ENCODE measurements at regions not wholly inside any gene's neighbourhood (a gene's known extent, or its start where the extent isn't known, plus 50 kb on each side); places are given as distances from the start of the nearest gene placed in this dataset.

GRCh38 chr1:201637282-201638079 lies 98.6 kb downstream of the NAV1 start:
- Histone ChIP-seq H2BK15ac (ENCODE audit: low read length) (no peak overlapping the region), H3K23me2 (ENCODE audit: low read depth, low read length) (no peaks in the 10 kb centered on the region), H3K14ac (ENCODE audit: insufficient read length) (no peak overlapping the region), H3K27ac (ENCODE audit: low read depth, low read length) (no peak overlapping the region), H3K36me3 (ENCODE audit: control insufficient read depth in 2 of 4, insufficient read depth in 4 of 4, low read length in 3 of 4) (no peaks in the 10 kb centered on the region), H2BK20ac (ENCODE audit: low read length) (no peak overlapping the region), H3K9ac (replicated peaks in 1 of 4; ENCODE audit: extremely low read depth in 1 of 4, low read depth in 3 of 4, low read length in 3 of 4) (no peak overlapping the region), H2AFZ (ENCODE audit: low read length) (no peak overlapping the region), H3K79me1 (ENCODE audit: low read depth, low read length) (no peaks in the 10 kb centered on the region), H2BK5ac (ENCODE audit: low read depth, low read length) (no peak overlapping the region), H3K9me3 (ENCODE audit: insufficient read depth in 2 of 2, low read depth in 1 of 2, low read length in 1 of 2) (no peaks in the 10 kb centered on the region), H2AK5ac (ENCODE audit: low read depth, low read length) (no peak overlapping the region), H2BK12ac (ENCODE audit: low read depth, low read length) (no peak overlapping the region), H3K4me2 (ENCODE audit: insufficient read depth in 1 of 2, low read depth in 2 of 2, low read length in 2 of 2) (no peak overlapping the region), H4K20me1 (replicated peaks in 1 of 2; ENCODE audit: control insufficient read depth in 1 of 2, insufficient read depth in 2 of 2, low read length in 2 of 2) (no peaks in the 10 kb centered on the region), H3K79me2 (ENCODE audit: control insufficient read depth in 1 of 2, insufficient read depth in 2 of 2, low read length in 2 of 2) (no peaks in the 10 kb centered on the region), H3K23ac (ENCODE audit: insufficient read length) (no peak overlapping the region), H3K27me3 (replicated peaks in 1 of 4; ENCODE audit: control insufficient read depth in 3 of 4, extremely low read depth in 1 of 4, insufficient read depth in 3 of 4, low read length in 3 of 4) (no peaks in the 10 kb centered on the region), H3K56ac (replicated peaks; ENCODE audit: insufficient read length, low read depth, low read length) (no peak overlapping the region), H4K8ac (ENCODE audit: extremely low read depth, insufficient read depth, low read length) (no peak overlapping the region), H4K91ac (replicated peaks; ENCODE audit: insufficient read length, low read length) (no peak overlapping the region), H4K5ac (ENCODE audit: insufficient read length, low read depth, low read length) (no peak overlapping the region), H3K4ac (replicated peaks; ENCODE audit: insufficient read length, low read depth, low read length) (no peak overlapping the region), H3K4me1 (replicated peaks in 1 of 4; ENCODE audit: control insufficient read depth in 3 of 4, insufficient read depth in 4 of 4, low read length in 3 of 4) (peaks cover 3 to 13% (median 6%) of the 10 kb centered on the region in 4 experiments; a peak in 6 of 7 replicates), H3K18ac (ENCODE audit: extremely low read depth, low read length) (no peak overlapping the region), H3K4me3 (ENCODE audit: extremely low read depth in 1 of 4, insufficient read depth in 2 of 4, low read depth in 3 of 4, low read length in 4 of 4) (no peak overlapping the region), H2BK120ac (replicated peaks; ENCODE audit: low read depth, low read length) (no peak overlapping the region)
- no peak for FAIRE-seq
- no peak for TF ChIP-seq CHD2 (IDR thresholded peaks at IDR 0.05; ENCODE audit: low read length)
- no peak for TF ChIP-seq CBX5 (IDR thresholded peaks at IDR 0.05; ENCODE audit: low read depth, low read length)
- TF ChIP-seq CEBPB (IDR thresholded peaks at IDR 0.05; ENCODE audit: low read depth, low read length) = no peak
- no peak for DNase-seq (ENCODE audit: low read depth in 1 of 2, low spot score in 2 of 2)
- CTCF ChIA-PET (ENCODE audit: partially characterized antibody) = interaction anchor here (0.6 to 2.7 kb wide), 15 partner anchors 12 to 362 kb away, joined by 3 to 9 read pairs (median 5); no protein-coding TSS in a partner anchor
- POLR2A ChIA-PET (ENCODE audit: partially characterized antibody) = no interaction called here
- 84% methylated on average over 4 of the region's 4 CpGs; no CpG with 5 or more reads in 1 of the 2 experiments for WGBS, 2 experiments (ENCODE audit: extremely low coverage in 1 of 2, insufficient coverage in 1 of 2, insufficient read length in 1 of 2, insufficient replicate concordance in 2 of 2, low coverage in 1 of 2, low lambda C conversion rate in 2 of 2, missing lambda C conversion rate in 1 of 2)

Data from H1 (cell line).